ENCODE measurements at regions not wholly inside any gene's neighbourhood (a gene's known extent, or its start where the extent isn't known, plus 50 kb on each side); places are given as distances from the start of the nearest gene placed in this dataset.

- TF ChIP-seq CTCF (IDR thresholded peaks at IDR 0.05; ENCODE audit: low read depth, low read length) (no peak), EZH2phosphoT487 (IDR thresholded peaks at IDR 0.05; ENCODE audit: low read depth) (no peak)
These were observed 1307.3 kb downstream of the RPA4 start for GRCh38 chrX:98191003-98191402.

Data from OCI-LY3 (cell line).